Natural killer cell treated with Interleukin-12 subunit alpha and Interleukin-12 subunit beta and Interleukin-15 and Interleukin-18, amount 100 ng/mL, for 72 hours (primary cell): ENCODE measurements at regions not wholly inside any gene's neighbourhood (a gene's known extent, or its start where the extent isn't known, plus 50 kb on each side); places are given as distances from the start of the nearest gene placed in this dataset.
"Not testable (repeated sequence)": the region's sequence is repeated elsewhere in the genome, so short reads cannot be mapped to it uniquely, and the experiment has no call there.

ENCODE experiments used
- ATAC-seq, 2 donors: fragments of 150-1000 bp; cut with Tn5 transposase in 1 of 2; sonication (Bioruptor Pico), chemical (Tn5 transposase) in 1 of 2; 2 replicates each; pipeline ENCODE4 v1.10.0; 2021
- DNase-seq: peaks from one replicate; pipeline ENCODE4 v3.0.0; 2022; ENCODE audit warnings: low spot score
- H3K27ac Mint-ChIP-seq, 2 donors: 1 replicate in 1 of 2; 2 replicates in 1 of 2; pipeline ENCODE4 v1.8.0; 2022; ENCODE audit warnings: mixed read lengths in 2 of 2, mild to moderate bottlenecking in 1 of 2, moderate library complexity in 1 of 2
- H3K27me3 Mint-ChIP-seq, 2 donors: 1 replicate in 1 of 2; 2 replicates in 1 of 2; pipeline ENCODE4 v1.8.0; 2022; ENCODE audit warnings: mixed read lengths in 2 of 2
- H3K36me3 Mint-ChIP-seq: one replicate; pipeline ENCODE4 v1.8.0; 2022; ENCODE audit warnings: mixed read lengths
- H3K4me1 Mint-ChIP-seq, 2 donors: 1 replicate in 1 of 2; 2 replicates in 1 of 2; pipeline ENCODE4 v1.8.0; 2022; ENCODE audit warnings: low read depth in 2 of 2, mixed read lengths in 2 of 2, mild to moderate bottlenecking in 1 of 2
- H3K4me3 Mint-ChIP-seq: one replicate; pipeline ENCODE4 v1.8.0; 2022; ENCODE audit warnings: mixed read lengths
- H3K9me3 Mint-ChIP-seq: 2 replicates; pipeline ENCODE4 v1.8.0; 2022; ENCODE audit warnings: mixed read lengths

GRCh38 chr9:75238311-75238976 lies 150.1 kb downstream of the OSTF1 start:
- Mint-ChIP-seq H3K4me1 (no peaks in the 10 kb centered on the region), H3K4me3 (no peak overlapping the region), H3K27me3 (no peaks in the 10 kb centered on the region), H3K9me3 (no peaks in the 10 kb centered on the region), H3K27ac (no peak overlapping the region), H3K36me3 (no peaks in the 10 kb centered on the region)
- ATAC-seq, result peak; percentile 67 to 83
- peak; percentile 64 for DNase-seq

GRCh38 chr9:75239176-75239575 lies 150.9 kb downstream of the OSTF1 start:
- Mint-ChIP-seq H3K27me3 (no peaks in the 10 kb centered on the region), H3K4me1 (no peaks in the 10 kb centered on the region), H3K27ac (no peak overlapping the region), H3K9me3 (no peaks in the 10 kb centered on the region), H3K36me3 (no peaks in the 10 kb centered on the region), H3K4me3 (no peak overlapping the region)
- no peak for ATAC-seq
- DNase-seq, result no peak

- Mint-ChIP-seq H3K36me3 (peaks cover 15% of the 10 kb centered on the region), H3K9me3 (peaks cover 12% of the 10 kb centered on the region), H3K4me1 (no peaks in the 10 kb centered on the region), H3K27ac (no peak overlapping the region), H3K4me3 (no peak overlapping the region), H3K27me3 (no peaks in the 10 kb centered on the region)
- DNase-seq, result no peak
- no peak for ATAC-seq
Observed at GRCh38 chr9:75242426-75242825, 154.1 kb downstream of the OSTF1 start.

GRCh38 chr9:75246949-75247348 lies 158.6 kb downstream of the OSTF1 start:
- Mint-ChIP-seq H3K36me3 (peaks cover 50% of the 10 kb centered on the region), H3K27ac (no peak overlapping the region), H3K4me1 (no peaks in the 10 kb centered on the region), H3K9me3 (peaks cover 22% of the 10 kb centered on the region), H3K4me3 (no peak overlapping the region), H3K27me3 (no peaks in the 10 kb centered on the region)
- no peak for ATAC-seq
- no peak for DNase-seq

GRCh38 chr9:75265525-75265972 lies 177.2 kb downstream of the OSTF1 start:
- no peaks in the 10 kb centered on the region for H3K9me3 Mint-ChIP-seq
- H3K36me3 Mint-ChIP-seq, result peaks cover 4% of the 10 kb centered on the region
- H3K4me1 Mint-ChIP-seq, result peaks cover 0 to 5% of the 10 kb centered on the region in 2 donors
- H3K27ac Mint-ChIP-seq, result no peak overlapping the region
- ATAC-seq (no peak), DNase-seq (peak; percentile 61)
- no peaks in the 10 kb centered on the region for H3K27me3 Mint-ChIP-seq
- H3K4me3 Mint-ChIP-seq, result no peak overlapping the region

- no peak overlapping the region for H3K27ac Mint-ChIP-seq
- no peak for ATAC-seq
- H3K27me3 Mint-ChIP-seq, result no peaks in the 10 kb centered on the region
- H3K4me3 Mint-ChIP-seq, result no peak overlapping the region
- H3K9me3 Mint-ChIP-seq, result peaks cover 4% of the 10 kb centered on the region
- peaks cover 0 to 5% of the 10 kb centered on the region in 2 donors for H3K4me1 Mint-ChIP-seq
- H3K36me3 Mint-ChIP-seq, result peaks cover 8% of the 10 kb centered on the region
- no peak for DNase-seq
Observed at GRCh38 chr9:75269197-75269596, 180.9 kb downstream of the OSTF1 start.

- not testable (repeated sequence) for H3K9me3 Mint-ChIP-seq, H3K4me1 Mint-ChIP-seq, H3K27me3 Mint-ChIP-seq, ATAC-seq, DNase-seq, H3K4me3 Mint-ChIP-seq, H3K27ac Mint-ChIP-seq, H3K36me3 Mint-ChIP-seq
Observed at GRCh38 chr9:75273055-75273454, 184.7 kb downstream of the OSTF1 start.

GRCh38 chr9:75274781-75275180 lies 186.5 kb downstream of the OSTF1 start:
- Mint-ChIP-seq H3K9me3 (peaks cover 4% of the 10 kb centered on the region), H3K4me1 (no peaks in the 10 kb centered on the region), H3K27me3 (no peaks in the 10 kb centered on the region), H3K27ac (no peak overlapping the region), H3K36me3 (peaks cover 8% of the 10 kb centered on the region), H3K4me3 (no peak overlapping the region)
- no peak for DNase-seq
- ATAC-seq, result no peak

- Mint-ChIP-seq H3K4me3 (no peak overlapping the region), H3K27ac (no peak overlapping the region), H3K27me3 (no peaks in the 10 kb centered on the region), H3K9me3 (peaks cover 12% of the 10 kb centered on the region), H3K36me3 (peaks cover 15% of the 10 kb centered on the region), H3K4me1 (peaks cover 0 to 4% of the 10 kb centered on the region in 2 donors)
- no peak for DNase-seq
- ATAC-seq, result no peak
Observed at GRCh38 chr9:75282047-75282446, 193.7 kb downstream of the OSTF1 start.

GRCh38 chr9:75289332-75289731 lies 201.0 kb downstream of the OSTF1 start:
- Mint-ChIP-seq H3K9me3 (peaks cover 19% of the 10 kb centered on the region), H3K4me3 (no peak overlapping the region), H3K27ac (no peak overlapping the region), H3K4me1 (no peaks in the 10 kb centered on the region), H3K27me3 (no peaks in the 10 kb centered on the region), H3K36me3 (peaks cover 22% of the 10 kb centered on the region)
- DNase-seq (no peak), ATAC-seq (no peak)

- no peak overlapping the region for H3K4me3 Mint-ChIP-seq
- no peaks in the 10 kb centered on the region for H3K36me3 Mint-ChIP-seq
- H3K27me3 Mint-ChIP-seq, result no peaks in the 10 kb centered on the region
- no peaks in the 10 kb centered on the region for H3K4me1 Mint-ChIP-seq
- H3K27ac Mint-ChIP-seq, result no peak overlapping the region
- H3K9me3 Mint-ChIP-seq, result no peaks in the 10 kb centered on the region
- DNase-seq (no peak), ATAC-seq (no peak)
Observed at GRCh38 chr9:75299324-75299723, 211.0 kb downstream of the OSTF1 start.

- H3K27me3 Mint-ChIP-seq, result no peaks in the 10 kb centered on the region
- no peak overlapping the region for H3K27ac Mint-ChIP-seq
- H3K9me3 Mint-ChIP-seq, result peaks cover 13% of the 10 kb centered on the region
- H3K36me3 Mint-ChIP-seq, result peaks cover 18% of the 10 kb centered on the region
- ATAC-seq (no peak), DNase-seq (no peak)
- no peak overlapping the region for H3K4me3 Mint-ChIP-seq
- H3K4me1 Mint-ChIP-seq, result no peaks in the 10 kb centered on the region
Observed at GRCh38 chr9:75333624-75334023, 245.3 kb downstream of the OSTF1 start.

- Mint-ChIP-seq H3K4me1 (no peaks in the 10 kb centered on the region), H3K36me3 (peaks cover 2% of the 10 kb centered on the region), H3K27ac (no peak overlapping the region), H3K27me3 (no peaks in the 10 kb centered on the region), H3K4me3 (no peak overlapping the region), H3K9me3 (peaks cover 6% of the 10 kb centered on the region)
- no peak for DNase-seq
- ATAC-seq, result no peak
Observed at GRCh38 chr9:75358846-75359245, 270.5 kb downstream of the OSTF1 start.

- DNase-seq (no peak), ATAC-seq (no peak)
- no peaks in the 10 kb centered on the region for H3K4me1 Mint-ChIP-seq
- H3K27ac Mint-ChIP-seq, result no peak overlapping the region
- peaks cover 8% of the 10 kb centered on the region for H3K36me3 Mint-ChIP-seq
- no peaks in the 10 kb centered on the region for H3K27me3 Mint-ChIP-seq
- H3K4me3 Mint-ChIP-seq, result no peak overlapping the region
- peaks cover 10% of the 10 kb centered on the region for H3K9me3 Mint-ChIP-seq
Observed at GRCh38 chr9:75359638-75360037, 271.3 kb downstream of the OSTF1 start.

GRCh38 chr9:75360252-75360651 lies 271.9 kb downstream of the OSTF1 start:
- DNase-seq (no peak), ATAC-seq (no peak)
- Mint-ChIP-seq H3K36me3 (peaks cover 8% of the 10 kb centered on the region), H3K27me3 (no peaks in the 10 kb centered on the region), H3K27ac (no peak overlapping the region), H3K9me3 (peaks cover 10% of the 10 kb centered on the region), H3K4me1 (no peaks in the 10 kb centered on the region), H3K4me3 (no peak overlapping the region)
